IMR-90 (cell line): ENCODE measurements at regions not wholly inside any gene's neighbourhood (a gene's known extent, or its start where the extent isn't known, plus 50 kb on each side); places are given as distances from the start of the nearest gene placed in this dataset.

Source experiments
- ATAC-seq: fragments of 200-7000 bp; cut with Tn5 transposase; 2 replicates; pipeline ENCODE4 v1.9.1; 2020; ENCODE audit warnings: low read depth, mild to moderate bottlenecking, moderate library complexity
- BruUV-seq: library from RNA; stranded (reverse); fragments of 400-500 nt; replicated peaks from 2 replicates; lab custom pipeline; 2021; lab: Mats Ljungman, UMichigan
- CTCF ChIA-PET: fragments of 300-600 bp; formaldehyde crosslinking; extraction: SDS; loops from one replicate; lab custom pipeline; 2021; ENCODE audit warnings: antibody characterized with exemption; lab: Yijun Ruan, JAX
- POLR2A ChIA-PET: fragments of 300-600 bp; sonication (Branson Sonifier 250); formaldehyde crosslinking; loops from one replicate; lab custom pipeline; 2022; ENCODE audit warnings: antibody characterized with exemption; ENCODE audit not compliant: unreplicated experiment; lab: Charles Lee
- DNase-seq: peaks from one replicate; pipeline ENCODE4 v3.0.0; 2013
- H2AFZ ChIP-seq: replicated peaks from 2 replicates; pipeline ENCODE3; 2013; ENCODE audit warnings: low read length, mild to moderate bottlenecking; ENCODE audit not compliant: poor library complexity
- H2AK5ac ChIP-seq: 2 replicates; pipeline ENCODE4 v1.6.1; 2013; ENCODE audit warnings: low read depth, low read length, inconsistent platforms
- H2AK9ac ChIP-seq: replicated peaks from 2 replicates; pipeline ENCODE3; 2013; ENCODE audit warnings: mild to moderate bottlenecking, low read depth, low read length, moderate library complexity; ENCODE audit not compliant: poor library complexity
- H2BK120ac ChIP-seq: 2 replicates; pipeline ENCODE4 v1.6.1; 2013; ENCODE audit warnings: low read depth, low read length, inconsistent platforms
- H2BK15ac ChIP-seq: 3 replicates; pipeline ENCODE4 v1.6.1; 2013; ENCODE audit warnings: low read depth, low read length, inconsistent platforms
- H2BK20ac ChIP-seq: 2 replicates; pipeline ENCODE4 v1.6.1; 2013; ENCODE audit warnings: low read depth, mild to moderate bottlenecking, inconsistent platforms, low read length, moderate library complexity
- H2BK5ac ChIP-seq: 2 replicates; pipeline ENCODE4 v1.6.1; 2013; ENCODE audit warnings: mild to moderate bottlenecking, low read depth, low read length, inconsistent platforms; ENCODE audit not compliant: poor library complexity, severe bottlenecking
- H3K14ac ChIP-seq: replicated peaks from 2 replicates; pipeline ENCODE4 v1.6.1; 2013; ENCODE audit warnings: low read depth, low read length, inconsistent platforms
- H3K18ac ChIP-seq: 2 replicates; pipeline ENCODE4 v1.6.1; 2013; ENCODE audit warnings: low read depth, low read length, control low read depth
- H3K23ac ChIP-seq: 2 replicates; pipeline ENCODE4 v1.6.1; 2013; ENCODE audit warnings: low read depth, low read length, inconsistent platforms
- H3K27ac ChIP-seq: 2 replicates; pipeline ENCODE4 v1.5.1; 2013; ENCODE audit warnings: mild to moderate bottlenecking, control low read depth, low read length; ENCODE audit not compliant: insufficient read depth
- H3K27me3 ChIP-seq: 2 replicates; pipeline ENCODE4 v1.6.1; 2013; ENCODE audit warnings: low read length; ENCODE audit not compliant: control insufficient read depth, insufficient read depth
- H3K36me3 ChIP-seq: 2 replicates; pipeline ENCODE4 v1.6.1; 2013; ENCODE audit warnings: low read length, mixed read lengths; ENCODE audit not compliant: control insufficient read depth, insufficient read depth
- H3K4ac ChIP-seq: 2 replicates; pipeline ENCODE4 v1.6.1; 2013; ENCODE audit warnings: low read depth, low read length, inconsistent platforms
- H3K4me1 ChIP-seq: 2 replicates; pipeline ENCODE4 v1.6.1; 2013; ENCODE audit warnings: low read length, mixed read lengths; ENCODE audit not compliant: control insufficient read depth, insufficient read depth
- H3K4me2 ChIP-seq: 2 replicates; pipeline ENCODE4 v1.6.1; 2013; ENCODE audit warnings: low read depth, mild to moderate bottlenecking, control low read depth, low read length, moderate library complexity
- H3K4me3 ChIP-seq: 2 replicates; pipeline ENCODE4 v1.5.1; 2013; ENCODE audit warnings: low read depth, mild to moderate bottlenecking, control low read depth, low read length, moderate library complexity; ENCODE audit not compliant: insufficient read depth
- H3K56ac ChIP-seq: 2 replicates; pipeline ENCODE4 v1.6.1; 2013; ENCODE audit warnings: low read length, inconsistent platforms; ENCODE audit not compliant: insufficient read depth; ENCODE audit errors: extremely low read depth
- H3K79me1 ChIP-seq, 2 experiments: 2 replicates each; pipeline ENCODE4 v1.6.1; 2013; ENCODE audit warnings: low read length in 2 of 2, inconsistent platforms in 1 of 2, low read depth in 1 of 2
- H3K9ac ChIP-seq: 2 replicates; pipeline ENCODE4 v1.6.1; 2013; ENCODE audit warnings: low read depth, low read length, control low read depth
- H3K9me1 ChIP-seq: 2 replicates; pipeline ENCODE4 v1.6.1; 2013; ENCODE audit warnings: low read length, inconsistent platforms; ENCODE audit not compliant: insufficient read depth
- H3K9me3 ChIP-seq: 2 replicates; pipeline ENCODE4 v1.6.1; 2013; ENCODE audit warnings: low read length; ENCODE audit not compliant: control insufficient read depth, insufficient read depth
- H4K20me1 ChIP-seq: 2 replicates; pipeline ENCODE4 v1.6.1; 2013; ENCODE audit warnings: low read length, inconsistent platforms; ENCODE audit not compliant: insufficient read depth
- H4K5ac ChIP-seq: 2 replicates; pipeline ENCODE4 v1.6.1; 2013; ENCODE audit warnings: mild to moderate bottlenecking, low read depth, low read length, control low read depth
- H4K8ac ChIP-seq, 2 experiments: 2 replicates each; pipeline ENCODE4 v1.6.1; 2013; ENCODE audit warnings: low read depth in 2 of 2, low read length in 2 of 2, control low read depth in 1 of 2, inconsistent platforms in 1 of 2
- H4K91ac ChIP-seq: 2 replicates; pipeline ENCODE4 v1.6.1; 2013; ENCODE audit warnings: low read depth, low read length, inconsistent platforms; ENCODE audit not compliant: insufficient read depth
- BHLHE40 ChIP-seq: fragments of 150-350 bp; IDR thresholded peaks from 2 replicates; pipeline ENCODE4 v1.6.1; 2016; ENCODE audit warnings: mild to moderate bottlenecking, low read depth, low read length
- MAFK ChIP-seq: IDR thresholded peaks from 2 replicates; pipeline ENCODE4 v1.6.1; 2012; ENCODE audit warnings: low read depth, low read length, improper control_type of control experiment
- MAZ ChIP-seq: IDR thresholded peaks from 2 replicates; pipeline ENCODE4 v1.6.1; 2012; ENCODE audit warnings: low read depth, mild to moderate bottlenecking, low read length, improper control_type of control experiment, moderate library complexity, borderline replicate concordance
- MXI1 ChIP-seq: IDR thresholded peaks from 2 replicates; pipeline ENCODE4 v1.6.1; 2012; ENCODE audit warnings: low read depth, mild to moderate bottlenecking, low read length, moderate library complexity, borderline replicate concordance
- NFE2L2 ChIP-seq: fragments of 150-350 bp; IDR thresholded peaks from 2 replicates; pipeline ENCODE4 v1.6.1; 2016; ENCODE audit warnings: low read depth, mild to moderate bottlenecking, low read length
- POLR2A ChIP-seq: IDR thresholded peaks from 2 replicates; pipeline ENCODE4 v1.6.1; 2012; ENCODE audit warnings: mild to moderate bottlenecking, low read depth, low read length
- RFX5 ChIP-seq: IDR thresholded peaks from 2 replicates; pipeline ENCODE4 v1.8.0; 2012; ENCODE audit warnings: low read depth, mild to moderate bottlenecking, low read length, moderate library complexity
- USF2 ChIP-seq: fragments of 150-350 bp; IDR thresholded peaks from 2 replicates; pipeline ENCODE4 v1.6.1; 2017; ENCODE audit warnings: mild to moderate bottlenecking, antibody characterized with exemption, low read length, low read depth
- WGBS, 2 experiments: methylation state at CpG; one replicate each; pipeline versions ENCODE4 v1.1.5 to v1.1.7; 2013; ENCODE audit warnings: missing lambda C conversion rate in 2 of 2; ENCODE audit not compliant: insufficient read length in 1 of 2; ENCODE audit errors: extremely low coverage in 2 of 2; 5-methylcytosine and 5-hydroxymethylcytosine counted together
- dilution Hi-C: fragments of 300-500 bp; cut with HindIII; formaldehyde crosslinking; loops from one replicate; pipeline ENCODE4 v1.14.3; 2018; ENCODE audit warnings: low sequenced_read_pairs; ENCODE audit not compliant: unreplicated experiment
- in situ Hi-C: fragments of 300-500 bp; cut with MboI; formaldehyde crosslinking; loops from 3 replicates; pipeline ENCODE4 v1.14.3; 2019; ENCODE audit warnings: low sequenced_read_pairs, inconsistent platforms, mixed read lengths
- intact Hi-C: fragments of 100-400 bp; cut with micrococcal nuclease; formaldehyde crosslinking; loops from 2 replicates; pipeline ENCODE4 v1.10.0; 2022

DNA sequence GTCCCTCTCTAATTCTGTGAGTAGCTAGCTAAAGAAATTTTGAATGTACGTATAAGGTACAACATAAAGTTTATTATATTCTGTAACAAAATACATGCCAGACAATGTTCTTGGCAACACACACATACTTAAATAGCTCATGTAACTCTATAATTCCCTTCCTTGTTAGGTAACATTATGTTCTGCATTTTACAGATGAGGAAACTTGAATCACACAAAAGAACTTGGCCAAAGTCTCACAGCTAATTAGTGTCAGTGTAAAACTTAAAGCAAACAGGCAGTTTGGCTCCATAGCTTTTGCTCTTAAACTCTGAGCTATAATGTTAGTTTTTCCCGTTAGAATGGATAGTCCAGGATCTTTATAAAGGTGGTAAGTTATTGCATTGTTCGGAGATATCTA is 1091.8 kb upstream of the SLIT2 start:
- Histone ChIP-seq H4K20me1 (no peaks in the 10 kb centered on the region), H2AFZ (no peak overlapping the region), H3K79me1 (no peaks in the 10 kb centered on the region), H3K4me3 (no peak overlapping the region), H3K4me2 (no peak overlapping the region), H3K9me3 (no peaks in the 10 kb centered on the region; the same call in 1 of the 2 replicates), H2AK5ac (no peak overlapping the region), H3K36me3 (no peaks in the 10 kb centered on the region), H3K9ac (no peak overlapping the region), H4K8ac (no peak overlapping the region), H3K56ac (no peak overlapping the region), H3K27me3 (no peaks in the 10 kb centered on the region), H3K23ac (no peak overlapping the region), H3K4me1 (no peaks in the 10 kb centered on the region), H3K9me1 (no peaks in the 10 kb centered on the region), H4K5ac (no peak overlapping the region), H2AK9ac (no peak overlapping the region), H3K18ac (no peak overlapping the region), H2BK5ac (no peak overlapping the region), H4K91ac (no peak overlapping the region), H3K27ac (no peak overlapping the region), H3K14ac (no peak overlapping the region), H3K4ac (no peak overlapping the region), H2BK20ac (no peak overlapping the region), H2BK120ac (no peak overlapping the region), H2BK15ac (no peak overlapping the region)
- WGBS, 2 experiments, result no CpG with 5 or more reads among the region's 3 CpGs
- ATAC-seq (no peak), DNase-seq (no peak)
- intact Hi-C loops, result loop anchor here (5.0 kb wide), 1 partner anchor 698 kb away; no protein-coding TSS in a partner anchor
- ChIA-PET CTCF (interaction anchor here (1.4 kb wide), 1 partner anchor 10 kb away, joined by 3 read pairs; no protein-coding TSS in a partner anchor), POLR2A (no interaction called here)
- no TSS peak for BruUV-seq
- in situ Hi-C loops, result no loop called here
- dilution Hi-C loops, result no loop called here
- TF ChIP-seq MXI1 (no peak), BHLHE40 (no peak), MAFK (no peak), NFE2L2 (no peak), RFX5 (no peak), POLR2A (no peak), MAZ (no peak), USF2 (no peak)
